Epithelial cell of esophagus (primary cell): ENCODE measurements at regions not wholly inside any gene's neighbourhood (a gene's known extent, or its start where the extent isn't known, plus 50 kb on each side); places are given as distances from the start of the nearest gene placed in this dataset.
A peak's percentile ranks its signal among the peaks of the same experiment; 100 is the strongest.

Source experiments
- DNase-seq: peaks from one replicate; pipeline ENCODE4 v3.0.0; 2010; ENCODE audit warnings: low read depth
- H3K4me3 ChIP-seq: 2 replicates; pipeline ENCODE4 v1.5.1; 2011; ENCODE audit warnings: mild to moderate bottlenecking, low read length, control low read depth
- TF ChIP-seq, protein P1 (sequence below): IDR thresholded peaks from 2 replicates; pipeline ENCODE4 v1.5.1; 2011; ENCODE audit warnings: low read depth, mild to moderate bottlenecking, low read length, control low read depth, inconsistent platforms; ENCODE audit not compliant: insufficient read depth; ENCODE audit errors: missing control alignments

DNA sequence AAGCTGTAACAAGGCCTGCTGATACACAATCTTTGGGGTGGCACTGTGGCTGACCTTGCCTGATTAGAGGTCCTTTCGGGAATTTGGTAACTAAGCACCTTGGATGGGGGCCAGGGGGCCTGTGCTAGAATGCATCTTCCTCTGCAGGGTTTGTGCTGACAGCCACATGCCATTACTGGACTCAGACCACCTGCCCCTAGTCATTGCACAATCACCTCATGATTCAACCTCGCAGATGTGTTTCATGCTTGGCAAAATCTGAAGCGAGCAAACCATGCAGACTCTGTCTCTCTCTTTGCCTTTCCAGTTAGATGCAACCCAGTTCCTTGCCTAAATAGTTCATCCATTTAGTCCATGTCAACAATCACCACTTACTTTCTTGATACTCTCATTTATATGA is 96.5 kb upstream of the ERCC6L2 start:
- no peak overlapping the region for H3K4me3 ChIP-seq
- peak; percentile 56 for DNase-seq
- TF ChIP-seq, protein P1, sequence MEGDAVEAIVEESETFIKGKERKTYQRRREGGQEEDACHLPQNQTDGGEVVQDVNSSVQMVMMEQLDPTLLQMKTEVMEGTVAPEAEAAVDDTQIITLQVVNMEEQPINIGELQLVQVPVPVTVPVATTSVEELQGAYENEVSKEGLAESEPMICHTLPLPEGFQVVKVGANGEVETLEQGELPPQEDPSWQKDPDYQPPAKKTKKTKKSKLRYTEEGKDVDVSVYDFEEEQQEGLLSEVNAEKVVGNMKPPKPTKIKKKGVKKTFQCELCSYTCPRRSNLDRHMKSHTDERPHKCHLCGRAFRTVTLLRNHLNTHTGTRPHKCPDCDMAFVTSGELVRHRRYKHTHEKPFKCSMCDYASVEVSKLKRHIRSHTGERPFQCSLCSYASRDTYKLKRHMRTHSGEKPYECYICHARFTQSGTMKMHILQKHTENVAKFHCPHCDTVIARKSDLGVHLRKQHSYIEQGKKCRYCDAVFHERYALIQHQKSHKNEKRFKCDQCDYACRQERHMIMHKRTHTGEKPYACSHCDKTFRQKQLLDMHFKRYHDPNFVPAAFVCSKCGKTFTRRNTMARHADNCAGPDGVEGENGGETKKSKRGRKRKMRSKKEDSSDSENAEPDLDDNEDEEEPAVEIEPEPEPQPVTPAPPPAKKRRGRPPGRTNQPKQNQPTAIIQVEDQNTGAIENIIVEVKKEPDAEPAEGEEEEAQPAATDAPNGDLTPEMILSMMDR = no peak

DNA sequence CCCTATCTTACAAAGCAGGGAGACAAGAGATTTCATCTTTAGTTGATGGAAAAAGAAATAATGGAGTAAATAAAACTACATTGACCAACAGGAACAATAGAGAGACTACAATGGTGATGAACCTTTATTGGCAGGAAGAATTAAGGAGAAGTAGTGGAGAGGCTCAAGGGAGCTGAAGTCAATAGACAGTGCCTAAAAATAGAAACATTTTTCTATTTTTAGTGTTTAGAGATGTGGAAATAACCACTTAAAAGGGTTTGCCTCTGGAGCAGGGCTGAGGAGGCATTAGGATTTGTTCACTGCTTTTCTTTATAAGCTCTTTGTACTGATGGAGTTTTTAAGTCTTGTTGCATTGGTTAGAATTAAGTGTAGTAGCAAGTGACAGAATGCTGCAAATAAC is 98.4 kb upstream of the ERCC6L2 start:
- DNase-seq = no peak
- H3K4me3 ChIP-seq = no peak overlapping the region
- TF ChIP-seq, protein P1 = no peak

DNA sequence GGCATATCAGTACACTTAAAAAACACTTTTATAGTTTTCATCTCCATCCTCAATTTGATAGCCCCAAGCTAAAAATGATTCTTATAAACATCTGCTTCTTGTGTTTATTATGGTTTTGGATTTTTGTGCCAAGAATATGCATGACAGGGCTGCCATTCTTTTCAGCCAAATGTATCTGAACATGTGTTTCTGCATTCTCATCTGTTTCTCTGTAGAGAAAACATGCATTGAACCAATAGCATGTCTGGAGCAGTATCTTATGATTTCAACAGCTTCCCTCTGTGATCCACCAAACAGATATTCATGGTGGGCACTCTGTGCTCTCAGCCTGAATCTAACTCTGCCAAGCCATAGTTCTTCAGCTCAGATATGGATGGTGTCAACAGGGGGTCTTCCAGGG is 99.3 kb upstream of the ERCC6L2 start:
- H3K4me3 ChIP-seq = no peak overlapping the region
- no peak for DNase-seq
- TF ChIP-seq, protein P1 = no peak

DNA sequence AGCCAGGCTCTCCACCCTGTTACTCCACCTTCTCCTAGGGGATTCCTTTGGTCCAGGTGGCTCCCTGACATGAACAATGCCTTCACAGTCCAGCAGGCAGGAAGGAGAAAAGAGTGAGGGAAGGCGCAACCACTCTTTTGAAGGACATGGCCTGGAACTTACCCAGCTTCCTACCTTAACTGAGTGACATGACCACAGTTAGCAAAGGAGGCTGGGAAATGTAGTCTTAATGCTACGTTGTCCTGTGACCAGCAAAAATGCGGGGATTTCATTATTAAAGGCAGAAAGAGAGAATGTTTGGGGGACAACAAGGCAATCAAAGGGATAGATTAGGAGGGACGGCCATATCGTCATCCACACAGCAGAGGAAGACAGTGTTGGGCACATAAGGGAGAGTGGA is 100.3 kb upstream of the ERCC6L2 start:
- TF ChIP-seq, protein P1 = no peak
- H3K4me3 ChIP-seq = no peak overlapping the region
- DNase-seq = no peak

DNA sequence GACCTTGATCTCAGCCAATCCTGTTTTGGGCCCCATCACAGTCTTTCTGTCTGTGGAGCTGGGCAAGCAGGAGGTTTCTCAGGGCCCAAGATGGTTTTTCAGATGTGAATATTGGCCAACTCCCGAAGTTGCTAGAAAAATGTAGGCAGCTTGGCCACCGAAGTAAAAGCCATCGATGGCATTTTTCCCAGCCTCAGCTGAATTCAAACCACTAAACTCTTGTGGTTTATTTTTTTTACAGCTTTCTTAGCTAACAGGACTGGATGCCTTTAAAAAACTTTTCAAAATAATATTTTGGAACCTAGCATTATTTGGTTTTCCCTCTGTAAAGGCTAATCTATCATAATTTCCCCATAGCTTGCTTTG is 102.5 kb upstream of the ERCC6L2 start:
- DNase-seq = no peak
- TF ChIP-seq, protein P1 = no peak
- no peak overlapping the region for H3K4me3 ChIP-seq

DNA sequence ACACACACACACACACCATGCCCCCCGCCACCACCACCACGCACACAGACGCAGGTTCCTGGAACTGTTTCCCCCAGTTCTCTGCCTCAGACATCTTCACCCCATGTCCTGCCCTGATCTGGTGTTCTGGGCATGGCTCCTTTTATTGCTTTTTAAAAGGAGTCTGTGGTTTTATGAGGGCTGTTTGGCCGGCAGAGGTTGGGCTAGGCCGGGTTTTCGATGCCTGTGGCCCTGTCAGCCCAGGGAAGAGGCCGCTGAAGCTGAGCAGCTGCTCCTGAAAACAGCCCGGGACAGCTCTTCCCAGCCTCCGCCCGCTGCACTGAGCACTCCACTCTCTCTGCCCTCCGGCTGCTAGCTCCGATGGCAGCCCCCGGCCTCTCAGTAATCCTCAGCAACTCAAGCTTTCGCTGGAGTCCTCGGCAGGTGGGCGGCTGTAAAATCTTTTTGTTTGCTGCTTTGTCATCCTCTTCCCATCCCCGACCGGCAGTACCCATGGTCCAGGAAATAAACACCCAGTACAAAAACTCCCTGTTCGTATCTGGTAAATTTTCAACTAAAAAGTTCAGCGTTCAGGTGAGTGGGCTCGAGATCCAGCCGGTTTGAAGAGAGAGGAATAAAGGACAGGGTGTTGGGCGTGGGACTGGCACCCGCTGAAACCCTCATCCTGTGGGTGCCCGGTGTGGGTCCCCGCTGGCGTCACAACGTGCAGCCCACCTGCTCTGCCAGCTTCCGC is 103.0 kb upstream of the ERCC6L2 start:
- DNase-seq = no peak
- H3K4me3 ChIP-seq = no peak overlapping the region
- TF ChIP-seq, protein P1 = no peak
